ENCODE measurements at regions not wholly inside any gene's neighbourhood (a gene's known extent, or its start where the extent isn't known, plus 50 kb on each side); places are given as distances from the start of the nearest gene placed in this dataset.

GRCh38 chr5:15304914-15305834 lies 194.8 kb upstream of the FBXL7 start:
- intact Hi-C loops (cut with micrococcal nuclease) = no loop called here
- no peaks in the 10 kb centered on the region for H4K20me1 ChIP-seq (ENCODE audit: control insufficient read depth, insufficient read depth, low read length, poor library complexity, severe bottlenecking)
- no peak overlapping the region for H3K4me3 ChIP-seq (ENCODE audit: control extremely low read depth in 1 of 5, extremely low read depth in 1 of 5, insufficient read depth in 1 of 5, low read depth in 2 of 5, low read length in 4 of 5)
- peaks cover 0 to 3% (median 0%) of the 10 kb centered on the region in 3 donors for H3K9me3 ChIP-seq (ENCODE audit: control extremely low read depth in 1 of 3, control insufficient read depth in 2 of 3, insufficient read depth in 1 of 3, low read length in 2 of 3)
- H3K27ac ChIP-seq (ENCODE audit: low read length in 2 of 2) = no peak overlapping the region
- H3K4me2 ChIP-seq (replicated peaks; ENCODE audit: low read depth, low read length, poor library complexity, severe bottlenecking) = no peak overlapping the region
- no peak overlapping the region for H3K4me3 Mint-ChIP-seq
- no peaks in the 10 kb centered on the region for H3K27me3 ChIP-seq (replicated peaks in 1 of 4; ENCODE audit: control extremely low read depth in 1 of 4, control insufficient read depth in 3 of 4, insufficient read depth in 4 of 4, low read length in 3 of 4)
- H3K36me3 ChIP-seq (replicated peaks in 1 of 2; ENCODE audit: control extremely low read depth in 1 of 2, control insufficient read depth in 1 of 2, extremely low read depth in 1 of 2, insufficient read depth in 2 of 2, low read length in 1 of 2) = no peaks in the 10 kb centered on the region
- H3K27me3 Mint-ChIP-seq = no peaks in the 10 kb centered on the region
- H3K79me2 ChIP-seq (ENCODE audit: control insufficient read depth, insufficient read depth, low read length) = no peaks in the 10 kb centered on the region
- no peaks in the 10 kb centered on the region for H3K4me1 ChIP-seq (ENCODE audit: control insufficient read depth in 2 of 2, insufficient read depth in 2 of 2, low read length in 2 of 2)
- H3K9me3 Mint-ChIP-seq (ENCODE audit: insufficient read depth) = peaks cover 14% of the 10 kb centered on the region
- TF ChIP-seq CTCF (IDR thresholded peaks at IDR 0.05) (no peak), EZH2 (IDR thresholded peaks at IDR 0.05; ENCODE audit: borderline replicate concordance, insufficient read depth, low read depth, low read length, poor library complexity, severe bottlenecking) (no peak)
- no peak overlapping the region for H2AFZ ChIP-seq (ENCODE audit: insufficient read depth, low read depth, low read length, poor library complexity, severe bottlenecking)
- DNase-seq (no peak), ATAC-seq (ENCODE audit: low read depth) (no peak)
- ChIA-PET CTCF (no interaction called here), POLR2A (no interaction called here)
- no peaks in the 10 kb centered on the region for H3K4me1 Mint-ChIP-seq
- no CpG with 5 or more reads among the region's 2 CpGs for WGBS (ENCODE audit: insufficient coverage)
- no peak overlapping the region for H3K9ac ChIP-seq (ENCODE audit: low read length)
- H3K27ac Mint-ChIP-seq = no peak overlapping the region

- no peak overlapping the region for H2AFZ ChIP-seq (ENCODE audit: insufficient read depth, low read depth, low read length, poor library complexity, severe bottlenecking)
- CTCF ChIA-PET = no interaction called here
- DNase-seq = no peak
- WGBS (ENCODE audit: insufficient coverage) = 72% methylated on average over 2 of the region's 2 CpGs
- H3K9ac ChIP-seq (ENCODE audit: low read length) = no peak overlapping the region
- no peaks in the 10 kb centered on the region for H3K4me1 ChIP-seq (ENCODE audit: control insufficient read depth in 2 of 2, insufficient read depth in 2 of 2, low read length in 2 of 2)
- H3K36me3 ChIP-seq (replicated peaks in 1 of 2; ENCODE audit: control extremely low read depth in 1 of 2, control insufficient read depth in 1 of 2, extremely low read depth in 1 of 2, insufficient read depth in 2 of 2, low read length in 1 of 2) = no peaks in the 10 kb centered on the region
- no peak overlapping the region for H3K27ac ChIP-seq (ENCODE audit: low read length in 2 of 2)
- no peak overlapping the region for H3K4me3 ChIP-seq (ENCODE audit: control extremely low read depth in 1 of 5, extremely low read depth in 1 of 5, insufficient read depth in 1 of 5, low read depth in 2 of 5, low read length in 4 of 5)
- peaks cover 0 to 3% (median 0%) of the 10 kb centered on the region in 3 donors for H3K9me3 ChIP-seq (ENCODE audit: control extremely low read depth in 1 of 3, control insufficient read depth in 2 of 3, insufficient read depth in 1 of 3, low read length in 2 of 3)
- H3K4me2 ChIP-seq (replicated peaks; ENCODE audit: low read depth, low read length, poor library complexity, severe bottlenecking) = no peak overlapping the region
- ATAC-seq (ENCODE audit: low read depth) = no peak
- intact Hi-C loops (cut with micrococcal nuclease) = no loop called here
- POLR2A ChIA-PET = no interaction called here
- Mint-ChIP-seq H3K9me3 (ENCODE audit: insufficient read depth) (peaks cover 14% of the 10 kb centered on the region), H3K27me3 (no peaks in the 10 kb centered on the region), H3K4me1 (no peaks in the 10 kb centered on the region), H3K27ac (no peak overlapping the region), H3K4me3 (no peak overlapping the region)
- no peaks in the 10 kb centered on the region for H4K20me1 ChIP-seq (ENCODE audit: control insufficient read depth, insufficient read depth, low read length, poor library complexity, severe bottlenecking)
- no peaks in the 10 kb centered on the region for H3K79me2 ChIP-seq (ENCODE audit: control insufficient read depth, insufficient read depth, low read length)
- H3K27me3 ChIP-seq (replicated peaks in 1 of 4; ENCODE audit: control extremely low read depth in 1 of 4, control insufficient read depth in 3 of 4, insufficient read depth in 4 of 4, low read length in 3 of 4) = no peaks in the 10 kb centered on the region
- no peak for TF ChIP-seq CTCF (IDR thresholded peaks at IDR 0.05)
Observed at GRCh38 chr5:15304066-15304731, 195.8 kb upstream of the FBXL7 start.

Measured in B cell (primary cell).